Heart right ventricle (tissue), 16 donors: ENCODE measurements at regions not wholly inside any gene's neighbourhood (a gene's known extent, or its start where the extent isn't known, plus 50 kb on each side); places are given as distances from the start of the nearest gene placed in this dataset.

ENCODE experiments used
- ATAC-seq, 8 donors: fragments of 200-7000 bp; cut with Tn5 transposase; one replicate each; pipeline ENCODE4 v1.9.1; 2020; ENCODE audit warnings: mild to moderate bottlenecking in 8 of 8, moderate library complexity in 8 of 8, moderate number of reproducible peaks in 1 of 8
- DNase-seq, 2 donors: peaks; one replicate each; pipeline ENCODE4 v3.0.0-alpha.2; 2020
- H3K27ac ChIP-seq, 10 donors: fragments of 200-600 bp; sonication (generic) in 2 of 10; one replicate each; pipeline versions ENCODE4 v1.5.0 to v1.8.0; 2020 to 2022; ENCODE audit warnings: mild to moderate bottlenecking in 3 of 10
- H3K27me3 ChIP-seq, 7 donors: fragments of 200-600 bp; one replicate each; pipeline ENCODE4 v1.8.0; 2021 to 2022; ENCODE audit warnings: mild to moderate bottlenecking in 2 of 7
- H3K36me3 ChIP-seq, 9 donors: fragments of 200-600 bp; sonication (generic) in 1 of 9; one replicate each; pipeline versions ENCODE4 v1.5.0 to v1.8.0; 2020 to 2022; ENCODE audit warnings: mild to moderate bottlenecking in 2 of 9
- H3K4me1 ChIP-seq, 9 donors: fragments of 200-600 bp; sonication (generic) in 1 of 9; one replicate each; pipeline versions ENCODE4 v1.5.0 to v1.8.0; 2020 to 2022; ENCODE audit warnings: mild to moderate bottlenecking in 4 of 9
- H3K4me3 ChIP-seq, 10 donors: fragments of 200-600 bp; sonication (generic) in 2 of 10; one replicate each; pipeline versions ENCODE4 v1.5.0 to v1.8.0; 2020 to 2022; ENCODE audit warnings: mild to moderate bottlenecking in 7 of 10, moderate library complexity in 2 of 10
- H3K9me3 ChIP-seq, 11 donors: fragments of 200-600 bp in 10 of 11; sonication (generic) in 2 of 11; one replicate each; pipeline versions ENCODE4 v1.5.0 to v1.8.0; 2013 to 2022; ENCODE audit warnings: mild to moderate bottlenecking in 2 of 11, control low read depth in 1 of 11, moderate library complexity in 1 of 11
- WGBS, 2 donors: extraction: QIAGEN DNeasy Blood & Tissue Kit; methylation state at CpG; one replicate each; pipeline ENCODE4 v1.1.7; 2013; ENCODE audit warnings: inconsistent platforms in 1 of 2; 5-methylcytosine and 5-hydroxymethylcytosine counted together
- intact Hi-C, 10 donors: fragments of 100-400 bp; cut with DNase I; formaldehyde crosslinking; loops; one replicate each; pipeline versions ENCODE4 v1.11.1 to v1.14.2; 2022
- TF ChIP-seq, protein P1 (sequence below), 9 donors: fragments of 200-600 bp; sonication (generic) in 2 of 9; IDR thresholded peaks; one replicate each; pipeline versions ENCODE4 v1.5.0 to v1.8.0; 2021 to 2022; ENCODE audit warnings: antibody characterized with exemption in 9 of 9, mild to moderate bottlenecking in 5 of 9, moderate library complexity in 1 of 9
- donor health status: Arrhythmogenic right ventricular cardiomyopathy.
- donor health status: ischemic (EF 13 %, LVEDD 7.1; RV severe dilation, severe dysfunction).
- donor health status: healthy with polysubstance abuse.
- donor health status: DM: no; HTN: yes; CAD: no.
- donor health status: DM: no; HTN: no; CAD: no.
- donor health status: ischemic (EF 25% LVEDD 6.9; RV normal size, moderate dysfunction).
- donor health status: ischemic (EF 25% LVEDD 5.7; RV mildly dilated, moderate dysfunction).
- donor health status: healthy.
- donor health status: DM: yes; HTN: yes; CAD: no.
- donor health status: Ischemic cardiomyopathy.
- donor health status: ischemic (EF 35%, LVEDD 5.7; RV mildly dilated, moderate dysfunction).
- donor health status: nonischemic (EF 11% LVEDD 7.7; RV severe dilation, severe dysfunction).
- donor health status: DM: yes; HTN: yes; CAD: no.
- donor health status: PGD.
- donor health status: ischemic (EF 29% LVEDD 5.4; RV normal size, mild dysfunction).
- donor health status: nonischemic (EF 23%, LVEDD 6.1; RV moderate dilation, normal function).

DNA sequence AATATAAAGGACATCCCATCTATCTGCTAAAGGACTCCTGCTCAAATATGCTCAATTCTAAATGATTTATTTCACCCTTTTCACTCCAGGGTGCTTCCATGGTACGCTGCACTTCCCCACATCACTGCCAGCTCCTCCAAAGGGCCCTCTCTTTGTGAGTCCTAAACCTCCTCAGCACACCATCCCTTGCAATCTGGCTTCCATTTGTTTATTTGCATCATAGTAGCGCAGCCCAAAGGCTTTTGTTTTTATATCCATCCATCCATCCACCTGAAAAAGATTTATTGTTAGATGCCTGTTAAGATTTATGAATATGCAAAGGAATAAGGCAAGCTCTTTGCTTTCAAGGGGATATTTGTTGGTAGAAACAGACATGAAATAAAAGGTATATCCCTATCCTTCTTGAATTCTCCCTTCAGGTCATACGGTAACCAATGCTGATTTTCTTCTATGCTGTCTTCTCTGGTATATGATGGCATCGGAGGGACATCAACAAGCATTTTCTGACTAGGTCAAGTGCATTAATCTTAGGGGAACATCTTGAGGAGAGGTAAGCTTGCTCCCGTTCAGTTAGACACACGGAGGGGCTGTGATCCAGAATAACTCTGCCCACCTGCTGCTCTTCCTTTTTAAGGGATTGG is 397.6 kb downstream of the LIG4 start:
- no peak overlapping the region for H3K4me3 ChIP-seq
- no peak overlapping the region for H3K27ac ChIP-seq
- TF ChIP-seq, protein P1, sequence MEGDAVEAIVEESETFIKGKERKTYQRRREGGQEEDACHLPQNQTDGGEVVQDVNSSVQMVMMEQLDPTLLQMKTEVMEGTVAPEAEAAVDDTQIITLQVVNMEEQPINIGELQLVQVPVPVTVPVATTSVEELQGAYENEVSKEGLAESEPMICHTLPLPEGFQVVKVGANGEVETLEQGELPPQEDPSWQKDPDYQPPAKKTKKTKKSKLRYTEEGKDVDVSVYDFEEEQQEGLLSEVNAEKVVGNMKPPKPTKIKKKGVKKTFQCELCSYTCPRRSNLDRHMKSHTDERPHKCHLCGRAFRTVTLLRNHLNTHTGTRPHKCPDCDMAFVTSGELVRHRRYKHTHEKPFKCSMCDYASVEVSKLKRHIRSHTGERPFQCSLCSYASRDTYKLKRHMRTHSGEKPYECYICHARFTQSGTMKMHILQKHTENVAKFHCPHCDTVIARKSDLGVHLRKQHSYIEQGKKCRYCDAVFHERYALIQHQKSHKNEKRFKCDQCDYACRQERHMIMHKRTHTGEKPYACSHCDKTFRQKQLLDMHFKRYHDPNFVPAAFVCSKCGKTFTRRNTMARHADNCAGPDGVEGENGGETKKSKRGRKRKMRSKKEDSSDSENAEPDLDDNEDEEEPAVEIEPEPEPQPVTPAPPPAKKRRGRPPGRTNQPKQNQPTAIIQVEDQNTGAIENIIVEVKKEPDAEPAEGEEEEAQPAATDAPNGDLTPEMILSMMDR (IDR thresholded peaks at IDR 0.05): no peak
- intact Hi-C loops: no loop called here
- H3K36me3 ChIP-seq: no peaks in the 10 kb centered on the region
- H3K27me3 ChIP-seq: no peaks in the 10 kb centered on the region
- WGBS, 2 donors: 76 to 80% methylated on average over 6 of the region's 6 CpGs
- no peak for ATAC-seq
- no peaks in the 10 kb centered on the region for H3K4me1 ChIP-seq
- no peaks in the 10 kb centered on the region for H3K9me3 ChIP-seq
- no peak for DNase-seq

DNA sequence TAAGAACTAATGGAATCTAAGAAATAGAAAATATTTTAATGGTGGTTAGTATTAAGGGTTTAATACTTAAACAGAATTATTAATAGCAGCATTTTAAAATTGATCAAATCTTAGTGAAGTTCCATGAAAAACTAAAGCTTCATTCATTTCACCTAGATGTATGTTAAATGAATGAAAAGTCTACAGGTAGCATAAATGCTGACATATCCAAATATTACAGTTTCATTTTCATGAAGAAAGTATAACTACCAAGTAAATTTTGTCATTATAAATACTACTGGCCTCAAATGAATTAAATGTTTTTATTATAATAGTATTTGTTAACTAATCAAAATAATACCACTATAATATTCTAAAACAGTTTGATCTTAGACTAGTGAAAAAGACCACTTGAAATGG is 403.3 kb downstream of the LIG4 start:
- no peak overlapping the region for H3K4me3 ChIP-seq
- H3K36me3 ChIP-seq: no peaks in the 10 kb centered on the region
- TF ChIP-seq, protein P1 (IDR thresholded peaks at IDR 0.05): no peak
- no peak overlapping the region for H3K27ac ChIP-seq
- ATAC-seq (no peak), DNase-seq (no peak)
- no peaks in the 10 kb centered on the region for H3K27me3 ChIP-seq
- H3K4me1 ChIP-seq: no peaks in the 10 kb centered on the region
- no peaks in the 10 kb centered on the region for H3K9me3 ChIP-seq
- intact Hi-C loops: no loop called here

GRCh38 chr13:107811233-107812013 is 403.9 kb downstream of the LIG4 start:
- Histone ChIP-seq H3K36me3 (no peaks in the 10 kb centered on the region), H3K9me3 (no peaks in the 10 kb centered on the region), H3K4me1 (no peaks in the 10 kb centered on the region), H3K27me3 (no peaks in the 10 kb centered on the region), H3K27ac (no peak overlapping the region), H3K4me3 (no peak overlapping the region)
- TF ChIP-seq, protein P1 (IDR thresholded peaks at IDR 0.05): no peak
- DNase-seq (no peak), ATAC-seq (no peak)
- 77 to 85% methylated on average over 2 of the region's 2 CpGs for WGBS, 2 donors
- intact Hi-C loops: no loop called here

DNA sequence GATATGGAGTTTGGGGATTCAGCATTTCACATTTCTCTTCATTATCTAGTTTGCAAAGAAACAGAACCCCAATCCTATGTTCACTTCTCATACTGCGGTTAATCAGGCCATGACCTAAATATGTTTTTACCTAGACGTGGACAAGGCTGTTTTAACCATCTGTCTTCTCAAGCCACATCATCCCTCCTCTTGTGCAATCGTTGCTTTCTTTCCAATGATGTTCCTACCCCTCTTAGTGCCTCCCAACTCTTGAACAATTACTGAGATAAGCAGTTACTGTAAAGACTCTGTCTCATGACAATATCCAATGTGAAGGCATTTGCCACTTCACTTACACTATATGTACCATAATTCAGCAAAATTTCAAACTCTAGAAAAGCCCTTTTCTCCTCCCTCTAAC is 406.2 kb downstream of the LIG4 start:
- no peaks in the 10 kb centered on the region for H3K4me1 ChIP-seq
- DNase-seq: no peak
- H3K27ac ChIP-seq: no peak overlapping the region
- H3K4me3 ChIP-seq: no peak overlapping the region
- intact Hi-C loops: no loop called here
- WGBS, 2 donors: 80% methylated on average over 3 of the region's 3 CpGs
- TF ChIP-seq, protein P1 (IDR thresholded peaks at IDR 0.05): no peak
- H3K9me3 ChIP-seq: no peaks in the 10 kb centered on the region
- no peak for ATAC-seq
- H3K27me3 ChIP-seq: no peaks in the 10 kb centered on the region
- H3K36me3 ChIP-seq: no peaks in the 10 kb centered on the region
